SK-N-SH treated with all-trans-retinoic acid at 6 μM for 48 hours (cell line): ENCODE measurements at regions not wholly inside any gene's neighbourhood (a gene's known extent, or its start where the extent isn't known, plus 50 kb on each side); places are given as distances from the start of the nearest gene placed in this dataset.

ENCODE experiments used
- BACH2 ChIP-seq: fragments of 250-450 bp; sonication (Bioruptor Pico); IDR thresholded peaks from 2 replicates; pipeline ENCODE4 v1.9.0; 2021; ENCODE audit warnings: mild to moderate bottlenecking, borderline replicate concordance
- PATZ1 ChIP-seq: fragments of 250-450 bp; sonication (Bioruptor Pico); IDR thresholded peaks from 2 replicates; pipeline ENCODE4 v1.8.0; 2020; ENCODE audit warnings: mild to moderate bottlenecking, moderate library complexity, borderline replicate concordance
- RARB ChIP-seq: fragments of 250-450 bp; sonication (Bioruptor Pico); IDR thresholded peaks from 2 replicates; pipeline ENCODE4 v1.8.0; 2021; ENCODE audit warnings: mild to moderate bottlenecking, moderate library complexity

GRCh38 chr21:19045876-19046275 is 642.3 kb upstream of the TMPRSS15 start:
- TF ChIP-seq BACH2 (no peak), RARB (CRISPR knock-in tag) (no peak), PATZ1 (CRISPR knock-in tag) (no peak)
